ENCODE measurements at regions not wholly inside any gene's neighbourhood (a gene's known extent, or its start where the extent isn't known, plus 50 kb on each side); places are given as distances from the start of the nearest gene placed in this dataset.

DNA sequence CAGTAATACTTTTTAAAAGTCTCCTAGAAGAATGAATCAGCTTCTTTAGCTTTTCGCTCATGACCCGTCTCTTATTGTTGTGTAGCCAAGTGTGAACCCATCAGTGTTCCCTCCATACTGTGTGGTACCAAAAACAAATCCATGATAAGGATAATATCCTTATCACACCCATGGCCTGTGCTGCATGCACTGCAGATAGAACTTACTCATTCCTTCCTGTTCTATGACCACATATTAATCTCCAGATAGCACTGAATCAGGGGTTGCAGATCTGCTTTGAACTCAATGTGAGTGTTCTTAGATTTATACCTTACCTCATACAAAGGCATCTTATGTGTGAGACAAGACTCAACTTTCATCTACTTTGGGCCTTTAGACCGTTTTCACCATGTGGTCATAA lies 373.4 kb downstream of the JRKL start:
- no peak overlapping the region for H3K27ac ChIP-seq (ENCODE audit: insufficient read depth, low read depth, low read length)
- H3K36me3 ChIP-seq (ENCODE audit: control insufficient read depth in 2 of 2, extremely low read depth in 1 of 2, insufficient read depth in 2 of 2, low read length in 2 of 2) = no peaks in the 10 kb centered on the region
- peak; percentile 46 for DNase-seq (ENCODE audit: low read depth, low spot score)
- peaks cover 5% of the 10 kb centered on the region for H3K4me1 ChIP-seq (ENCODE audit: control insufficient read depth, extremely low read depth, insufficient read depth, low read length)
- ChIA-PET POLR2A (no interaction called here), CTCF (interaction anchor here (1.1 kb wide), 1 partner anchor 300 kb away, joined by 3 read pairs; no protein-coding TSS in a partner anchor)
- H3K9me3 ChIP-seq (replicated peaks; ENCODE audit: control insufficient read depth, insufficient read depth, low read length) = no peaks in the 10 kb centered on the region
- no peak overlapping the region for H3K4me3 ChIP-seq (replicated peaks in 1 of 3; ENCODE audit: insufficient read depth in 1 of 3, low read depth in 1 of 3, low read length in 3 of 3)
- H3K79me2 ChIP-seq (ENCODE audit: control insufficient read depth, insufficient read depth, low read length) = no peaks in the 10 kb centered on the region
- no peak overlapping the region for H3K9ac ChIP-seq (replicated peaks; ENCODE audit: extremely low read depth, insufficient read depth, low read length)
- peak; percentile 12 for FAIRE-seq
- no peaks in the 10 kb centered on the region for H3K27me3 ChIP-seq (ENCODE audit: control insufficient read depth in 2 of 2, insufficient read depth in 2 of 2, low read length in 2 of 2)
- intact Hi-C loops (cut with micrococcal nuclease) = no loop called here
- H3K9me1 ChIP-seq (replicated peaks; ENCODE audit: control insufficient read depth, extremely low read depth, insufficient read depth, low read length) = no peaks in the 10 kb centered on the region
- TF ChIP-seq, protein P1, sequence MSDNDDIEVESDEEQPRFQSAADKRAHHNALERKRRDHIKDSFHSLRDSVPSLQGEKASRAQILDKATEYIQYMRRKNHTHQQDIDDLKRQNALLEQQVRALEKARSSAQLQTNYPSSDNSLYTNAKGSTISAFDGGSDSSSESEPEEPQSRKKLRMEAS (IDR thresholded peaks at IDR 0.05; ENCODE audit: insufficient read depth, insufficient read length) = no peak
- no peak for TF ChIP-seq JUN (IDR thresholded peaks at IDR 0.05; ENCODE audit: borderline replicate concordance, insufficient read depth, insufficient read length, low read depth)
- TF ChIP-seq GATA2 (IDR thresholded peaks at IDR 0.05; ENCODE audit: insufficient read depth, insufficient read length, low read depth, low read length) = peak; percentile 71
- TF ChIP-seq POLR2A (IDR thresholded peaks at IDR 0.05; ENCODE audit: low read depth, low read length) = no peak
- TF ChIP-seq FOS (IDR thresholded peaks at IDR 0.05; ENCODE audit: borderline replicate concordance, insufficient read depth, low read length) = peak; percentile 38
- peak overlapping the region; percentile 37 for H2AFZ ChIP-seq (ENCODE audit: low read depth, low read length)
- dilution Hi-C loops (cut with MboI; ENCODE audit: extremely low pct_ligation_motif_present, low sequenced_read_pairs) = no loop called here
- BruUV-seq (replicated peaks) = no TSS peak
- H3K4me2 ChIP-seq (ENCODE audit: insufficient read depth, low read length) = no peak overlapping the region
- H4K20me1 ChIP-seq (replicated peaks; ENCODE audit: control insufficient read depth, extremely low read depth, insufficient read depth, low read length) = no peaks in the 10 kb centered on the region

DNA sequence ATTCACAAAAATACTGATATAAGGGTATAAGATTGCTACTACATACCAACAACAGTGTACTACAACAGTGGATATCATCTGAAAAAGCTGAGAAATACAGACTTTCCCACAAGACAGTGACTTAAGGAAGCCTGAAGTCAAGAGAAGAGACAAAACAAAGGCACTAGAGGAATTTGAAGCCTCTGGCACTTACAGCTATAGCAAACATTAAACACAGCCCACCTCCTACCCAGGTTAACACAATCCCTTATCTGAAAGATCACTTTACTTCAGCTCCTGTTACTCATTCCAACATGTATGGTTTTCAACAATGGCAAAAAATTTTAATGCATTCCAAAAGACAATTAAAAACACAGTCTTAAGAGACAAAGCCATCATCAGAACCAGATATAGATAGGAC lies 388.5 kb downstream of the JRKL start:
- Histone ChIP-seq H2AFZ (ENCODE audit: low read depth, low read length) (no peak overlapping the region), H3K4me3 (replicated peaks in 1 of 3; ENCODE audit: insufficient read depth in 1 of 3, low read depth in 1 of 3, low read length in 3 of 3) (no peak overlapping the region), H3K27me3 (ENCODE audit: control insufficient read depth in 2 of 2, insufficient read depth in 2 of 2, low read length in 2 of 2) (no peaks in the 10 kb centered on the region), H3K79me2 (ENCODE audit: control insufficient read depth, insufficient read depth, low read length) (no peaks in the 10 kb centered on the region), H3K9me3 (replicated peaks; ENCODE audit: control insufficient read depth, insufficient read depth, low read length) (no peaks in the 10 kb centered on the region), H3K9me1 (replicated peaks; ENCODE audit: control insufficient read depth, extremely low read depth, insufficient read depth, low read length) (no peaks in the 10 kb centered on the region), H3K4me2 (ENCODE audit: insufficient read depth, low read length) (no peak overlapping the region), H3K9ac (replicated peaks; ENCODE audit: extremely low read depth, insufficient read depth, low read length) (no peak overlapping the region), H3K4me1 (ENCODE audit: control insufficient read depth, extremely low read depth, insufficient read depth, low read length) (no peaks in the 10 kb centered on the region), H3K27ac (ENCODE audit: insufficient read depth, low read depth, low read length) (no peak overlapping the region), H4K20me1 (replicated peaks; ENCODE audit: control insufficient read depth, extremely low read depth, insufficient read depth, low read length) (no peaks in the 10 kb centered on the region), H3K36me3 (ENCODE audit: control insufficient read depth in 2 of 2, extremely low read depth in 1 of 2, insufficient read depth in 2 of 2, low read length in 2 of 2) (no peaks in the 10 kb centered on the region)
- CTCF ChIA-PET = no interaction called here
- dilution Hi-C loops (cut with MboI; ENCODE audit: extremely low pct_ligation_motif_present, low sequenced_read_pairs) (no loop called here), intact Hi-C loops (cut with micrococcal nuclease) (no loop called here)
- TF ChIP-seq FOS (IDR thresholded peaks at IDR 0.05; ENCODE audit: borderline replicate concordance, insufficient read depth, low read length) = no peak
- POLR2A ChIA-PET = no interaction called here
- BruUV-seq (replicated peaks) = no TSS peak
- no peak for DNase-seq (ENCODE audit: low read depth, low spot score)
- FAIRE-seq = no peak

Data from endothelial cell of umbilical vein (primary cell).